T-helper 2 cell (primary cell): ENCODE measurements at regions not wholly inside any gene's neighbourhood (a gene's known extent, or its start where the extent isn't known, plus 50 kb on each side); places are given as distances from the start of the nearest gene placed in this dataset.
"Not testable (repeated sequence)": the region's sequence is repeated elsewhere in the genome, so short reads cannot be mapped to it uniquely, and the experiment has no call there.

Experiments
- DNase-seq, 5 experiments: peaks; one replicate each; pipeline versions ENCODE4 v3.0.0 to v3.0.0-alpha.2; 2012 to 2022

- DNase-seq, result no peak
These were observed 55.5 kb downstream of the PRR15 start for GRCh38 chr7:29619111-29619510.

- no peak for DNase-seq
These were observed 56.4 kb downstream of the PRR15 start for GRCh38 chr7:29619848-29620555.

DNA sequence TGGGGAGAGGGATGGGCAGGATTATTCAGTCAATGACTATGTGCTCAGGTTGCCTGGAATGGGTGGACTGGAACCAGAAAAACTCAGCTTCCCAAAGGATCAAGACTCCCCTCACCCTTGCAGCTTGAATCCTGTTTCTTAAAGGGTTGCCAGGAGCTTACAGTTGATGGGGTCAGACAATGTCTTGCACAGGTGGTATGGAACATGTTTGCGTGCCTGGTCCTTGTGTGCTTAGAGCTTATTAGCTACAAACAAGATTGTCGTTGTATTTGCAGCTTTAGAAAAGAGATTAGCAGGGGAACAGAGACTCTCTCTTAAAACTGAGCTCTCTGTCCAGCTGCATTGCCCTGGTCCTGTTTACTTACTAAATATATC, 56.9 kb downstream of the PRR15 start:
- no peak for DNase-seq

GRCh38 chr7:29622335-29623265, 59.0 kb downstream of the PRR15 start:
- DNase-seq, result no peak

- no peak for DNase-seq
These were observed 60.3 kb downstream of the PRR15 start for GRCh38 chr7:29623973-29624372.

DNA sequence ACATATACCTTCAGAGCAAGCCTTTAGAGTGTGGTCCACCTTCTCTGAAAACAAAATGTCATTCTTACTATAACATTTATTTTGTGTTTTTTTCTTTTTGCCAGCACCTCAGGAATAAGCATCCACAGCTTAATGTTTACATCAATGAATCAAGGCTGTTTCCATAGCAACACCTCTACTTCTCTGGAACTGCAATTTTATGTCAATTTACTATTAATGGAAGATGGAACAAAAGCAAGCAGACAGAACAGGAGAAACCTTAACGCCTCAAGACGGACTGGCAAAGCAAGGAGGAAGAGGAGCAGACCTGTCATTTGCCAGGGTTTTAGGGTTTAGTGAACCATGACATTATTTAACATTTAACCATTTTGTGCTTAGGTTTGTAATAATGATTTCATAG, 63.1 kb downstream of the PRR15 start:
- DNase-seq, result no peak

GRCh38 chr7:29627631-29628030, 64.0 kb downstream of the PRR15 start:
- no peak for DNase-seq

DNA sequence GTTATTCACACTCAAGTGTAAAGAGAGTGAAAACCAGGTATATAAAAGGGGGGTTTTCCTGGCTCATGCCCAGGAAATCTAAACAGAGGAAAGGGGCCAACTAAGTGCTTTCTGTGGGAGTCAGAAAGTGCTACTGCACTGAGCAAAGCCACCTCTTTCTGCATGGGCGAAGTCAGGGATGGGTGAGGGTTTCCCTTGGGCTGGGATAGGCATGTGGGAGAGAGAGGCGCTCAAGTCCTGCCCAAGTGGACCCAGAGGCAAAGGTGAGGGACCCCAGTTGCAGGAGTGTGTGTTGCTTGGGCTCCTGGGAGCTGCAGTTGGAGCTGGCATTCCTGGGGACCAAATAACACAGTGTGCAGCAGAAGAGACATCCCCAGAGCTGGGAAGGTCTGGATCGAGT, 65.9 kb downstream of the PRR15 start:
- DNase-seq, result no peak

DNA sequence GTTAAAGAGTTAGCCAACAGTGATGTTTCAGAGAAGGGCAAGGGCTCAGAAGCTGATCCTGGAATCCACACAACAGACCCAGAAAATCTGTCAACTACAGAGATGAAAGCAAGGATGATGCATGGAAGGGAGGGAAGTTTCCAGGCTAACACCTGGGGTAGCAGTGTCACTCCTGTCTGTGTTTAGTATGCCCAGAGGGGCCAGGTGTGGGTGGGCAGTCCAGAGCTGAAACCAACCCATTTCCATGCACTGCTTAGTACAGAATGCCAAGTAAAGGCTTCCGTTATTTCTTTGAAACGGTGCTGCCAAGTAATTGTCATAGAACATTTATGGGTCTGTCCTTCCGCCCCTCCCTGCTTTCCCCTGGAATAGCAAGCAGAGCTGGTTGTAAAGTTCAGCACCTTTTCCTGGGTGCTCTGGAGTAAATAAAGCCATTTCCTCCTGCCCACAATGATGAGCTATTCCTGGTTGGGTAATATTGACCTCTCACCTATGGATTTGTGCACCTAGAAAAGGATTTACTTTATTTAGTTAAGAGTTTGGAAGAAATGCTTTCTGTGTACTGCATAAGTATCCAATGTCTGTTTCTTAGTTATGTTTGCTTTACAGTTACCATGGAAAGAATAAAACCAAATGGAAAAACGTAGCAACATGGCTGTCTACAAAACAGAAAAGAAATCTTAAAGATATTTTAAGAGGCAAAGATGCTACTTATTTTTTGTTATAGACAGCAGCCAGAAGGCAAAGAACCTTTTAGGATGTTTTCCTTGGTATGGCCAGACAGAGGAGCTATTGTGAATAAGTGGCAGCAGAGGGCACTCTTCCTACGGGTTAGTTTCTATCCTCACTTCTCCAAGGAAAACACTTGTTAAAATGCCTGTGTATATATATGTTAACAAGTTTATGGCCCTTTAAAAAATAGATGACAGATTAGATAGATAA, 71.7 kb downstream of the PRR15 start:
- peak in 1 of 5 experiments; percentile 6 for DNase-seq

GRCh38 chr7:29636009-29636351, 72.3 kb downstream of the PRR15 start:
- DNase-seq, result no peak

DNA sequence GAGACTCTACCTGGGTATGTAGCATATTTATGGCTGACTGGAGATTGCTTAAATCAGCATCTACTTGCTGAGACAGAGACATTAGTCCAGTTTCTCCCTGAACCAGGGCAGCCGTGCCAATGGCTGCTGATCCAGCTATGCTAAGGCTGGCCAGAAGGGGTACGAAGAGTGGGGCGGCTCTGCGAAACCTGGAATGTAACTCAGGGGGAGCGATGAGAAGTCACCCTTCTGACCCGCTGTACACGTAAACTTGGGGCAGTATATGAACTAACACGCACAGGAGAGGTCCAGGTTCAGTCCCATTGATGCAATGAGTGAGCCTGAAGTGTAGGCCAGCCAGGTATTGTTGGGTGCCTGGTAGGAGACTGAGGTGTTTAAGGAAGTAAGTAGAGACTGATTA, 73.7 kb downstream of the PRR15 start:
- no peak for DNase-seq

DNA sequence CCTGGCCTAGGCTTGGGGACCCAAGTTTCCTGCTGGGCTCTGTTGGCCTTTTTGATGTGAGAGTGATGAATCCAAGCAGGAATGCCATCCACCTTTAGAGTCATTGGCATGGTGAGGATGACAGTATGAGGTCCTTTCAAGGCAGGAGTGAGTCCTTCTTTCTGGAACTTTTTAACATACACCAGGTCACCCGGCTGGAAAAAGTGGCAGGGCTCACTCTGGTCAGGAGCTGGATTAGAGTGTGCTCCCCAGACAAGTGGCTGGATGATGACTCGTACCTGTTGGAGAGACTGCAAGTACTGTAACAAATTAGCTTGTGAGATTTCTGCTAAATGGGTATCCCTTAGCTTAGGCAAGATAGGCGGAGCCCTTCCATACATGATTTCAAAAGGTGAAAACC, 75.2 kb downstream of the PRR15 start:
- not testable (repeated sequence) for DNase-seq

- no peak for DNase-seq
These were observed 75.8 kb downstream of the PRR15 start for GRCh38 chr7:29639386-29639785.

DNA sequence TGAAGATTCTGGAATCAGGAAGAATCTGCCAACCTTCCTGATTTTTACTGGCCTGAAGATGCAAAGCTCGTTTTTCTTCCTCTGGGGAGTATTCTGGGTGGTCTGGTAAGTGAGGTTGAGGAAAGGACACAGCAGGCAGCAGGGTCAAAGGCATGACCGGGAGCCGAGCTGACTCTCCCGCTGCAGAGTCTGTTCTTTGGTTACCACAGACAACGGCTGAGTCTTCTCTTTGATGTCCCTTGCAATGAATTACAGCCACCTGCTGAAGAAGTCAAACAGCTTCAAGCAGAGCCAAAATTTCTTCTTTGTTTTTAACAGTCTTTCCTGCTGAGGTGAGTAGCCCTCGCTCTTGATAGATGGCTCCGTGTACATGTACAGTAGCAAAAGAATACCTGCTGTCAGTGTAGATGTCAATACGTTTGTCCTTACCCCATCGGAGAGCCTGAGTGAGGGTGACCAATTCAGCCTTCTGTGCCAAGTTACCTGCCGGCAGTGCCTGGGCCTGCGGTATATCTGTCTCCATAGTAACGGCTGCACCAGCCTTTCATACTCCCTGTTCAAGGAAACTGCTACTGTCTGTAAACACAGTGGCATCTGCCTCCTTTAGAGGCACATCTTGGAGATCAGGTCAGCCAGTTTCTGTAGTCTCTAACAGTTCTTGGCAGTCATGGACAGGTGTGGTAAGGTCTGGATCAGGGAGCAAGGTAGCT, 76.4 kb downstream of the PRR15 start:
- DNase-seq, result no peak

DNA sequence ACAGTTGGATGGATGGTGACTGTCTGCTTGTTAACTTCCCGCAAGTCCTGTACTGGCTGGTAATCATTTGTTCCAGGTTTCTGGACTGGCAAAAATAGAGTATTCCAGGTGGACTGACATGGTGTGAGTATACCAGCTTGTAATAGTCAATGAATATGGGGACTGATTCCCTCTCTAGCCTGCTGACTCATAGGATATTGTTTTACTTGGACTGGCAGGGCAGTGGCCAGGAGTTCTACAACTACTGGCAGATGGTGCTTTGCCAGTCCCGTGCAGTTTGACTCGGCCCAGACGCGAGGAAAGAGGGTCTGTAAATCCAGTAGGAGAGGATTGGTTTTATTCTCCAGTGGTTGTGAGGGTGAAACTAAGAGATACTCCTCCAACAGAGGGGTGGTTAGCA, 78.0 kb downstream of the PRR15 start:
- no peak for DNase-seq

- DNase-seq, result no peak
These were observed 79.0 kb downstream of the PRR15 start for GRCh38 chr7:29642494-29643155.

GRCh38 chr7:29646116-29646515, 82.5 kb downstream of the PRR15 start:
- DNase-seq, result not testable (repeated sequence)

DNA sequence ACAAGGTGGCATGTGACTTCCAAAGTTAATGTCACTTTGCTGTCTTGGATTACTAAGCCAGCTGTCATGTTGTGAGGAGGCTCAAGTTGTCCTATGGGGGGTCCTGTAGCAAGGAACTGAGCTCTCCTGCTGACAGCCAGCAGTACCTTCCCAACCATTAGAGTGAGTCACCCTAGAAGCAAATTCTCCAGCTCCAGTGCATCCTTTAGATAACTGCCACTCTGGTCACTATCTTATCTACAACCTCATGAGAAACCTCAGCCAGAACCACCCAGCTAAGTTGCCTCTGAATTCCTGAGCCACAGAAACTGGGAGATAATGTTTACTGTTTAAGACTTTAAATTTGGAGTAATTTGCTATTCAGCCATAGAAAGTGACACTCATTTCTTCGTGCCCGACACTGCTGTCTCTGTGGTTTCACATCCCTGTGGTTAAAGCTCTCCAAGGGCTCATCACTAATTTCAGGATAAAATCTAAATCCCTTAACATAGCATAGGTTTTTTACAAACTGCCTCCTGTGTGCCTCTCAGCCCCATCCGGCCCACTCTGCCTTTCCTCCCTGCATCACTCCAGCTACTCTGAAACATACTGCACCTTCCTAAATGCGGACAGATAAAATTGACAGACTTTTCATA, 83.5 kb downstream of the PRR15 start:
- DNase-seq, result no peak

GRCh38 chr7:29647691-29648210, 84.1 kb downstream of the PRR15 start:
- DNase-seq, result not testable (repeated sequence)

- no peak for DNase-seq
These were observed 85.5 kb downstream of the PRR15 start for GRCh38 chr7:29649028-29649716.
